ENCODE measurements at regions not wholly inside any gene's neighbourhood (a gene's known extent, or its start where the extent isn't known, plus 50 kb on each side); places are given as distances from the start of the nearest gene placed in this dataset.

DNA sequence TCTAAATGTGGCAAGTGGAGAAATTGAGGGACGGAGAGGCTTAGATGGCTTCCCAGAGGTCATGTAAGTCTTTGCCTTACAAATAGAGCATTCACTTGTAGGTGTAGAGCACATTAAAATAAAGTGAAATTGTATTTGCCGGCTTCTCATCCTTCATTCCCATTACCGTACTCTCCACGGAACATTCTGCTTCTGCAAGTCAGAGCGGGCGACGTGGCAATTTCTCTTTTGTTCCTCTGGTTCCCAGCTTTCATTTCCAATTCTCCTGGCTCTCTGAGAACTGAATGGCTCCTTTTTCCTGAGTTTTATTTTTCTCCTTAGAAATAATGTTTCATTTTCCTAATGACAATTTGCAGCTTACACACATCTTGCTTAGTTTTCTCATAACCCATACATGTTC lies 51.3 kb upstream of the PFKP start:
- CTCF ChIA-PET: no interaction called here
- Mint-ChIP-seq H3K36me3 (no peaks in the 10 kb centered on the region), H3K4me3 (no peak overlapping the region), H3K9me3 (no peaks in the 10 kb centered on the region), H3K4me1 (no peaks in the 10 kb centered on the region), H3K27me3 (peaks cover 10% of the 10 kb centered on the region), H3K27ac (no peak overlapping the region)
- DNase-seq: no peak

DNA sequence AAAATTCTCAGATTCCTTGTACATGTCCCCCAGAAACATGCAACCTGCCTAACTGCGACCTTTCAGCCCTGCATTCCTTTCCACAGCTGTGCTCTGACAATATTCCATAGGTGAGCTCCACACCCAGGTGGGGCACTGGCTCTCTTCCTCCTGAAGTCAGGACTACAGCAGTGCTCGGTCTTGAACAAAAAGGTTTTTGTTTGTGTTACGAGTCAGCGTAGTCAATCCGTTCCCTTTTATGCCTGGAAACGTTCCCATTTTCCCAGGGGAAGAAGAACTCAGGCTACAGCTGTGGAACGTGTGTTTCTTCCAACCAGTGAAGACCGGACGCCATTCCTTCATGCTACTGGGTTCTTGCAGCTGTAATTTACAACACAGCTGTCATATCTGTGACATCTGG lies 52.4 kb upstream of the PFKP start:
- H3K9me3 Mint-ChIP-seq: no peaks in the 10 kb centered on the region
- H3K36me3 Mint-ChIP-seq: no peaks in the 10 kb centered on the region
- no peak overlapping the region for H3K4me3 Mint-ChIP-seq
- H3K27ac Mint-ChIP-seq: no peak overlapping the region
- peaks cover 13% of the 10 kb centered on the region for H3K27me3 Mint-ChIP-seq
- DNase-seq: no peak
- H3K4me1 Mint-ChIP-seq: no peaks in the 10 kb centered on the region
- CTCF ChIA-PET: no interaction called here

DNA sequence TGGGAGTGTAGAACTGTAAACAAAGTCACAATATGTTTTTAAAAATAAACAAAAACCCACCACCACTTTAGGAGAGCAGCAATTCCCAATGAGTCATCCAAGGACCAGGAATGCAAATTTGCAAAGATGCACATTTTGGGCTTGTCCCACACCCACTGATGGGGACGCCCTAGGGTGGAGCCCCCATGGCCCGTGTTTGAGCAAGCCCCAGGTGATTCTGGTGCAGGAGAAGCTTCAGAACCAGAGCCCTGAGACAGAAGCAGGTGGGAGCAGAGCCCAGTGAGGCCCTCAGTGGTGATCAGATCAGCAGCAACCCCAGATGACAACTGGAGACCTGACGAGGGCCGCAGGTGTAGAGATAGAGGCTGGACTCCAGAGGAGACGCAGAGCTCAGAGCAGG lies 55.1 kb upstream of the PFKP start:
- Mint-ChIP-seq H3K27ac (no peak overlapping the region), H3K36me3 (no peaks in the 10 kb centered on the region), H3K27me3 (peaks cover 23% of the 10 kb centered on the region), H3K4me3 (no peak overlapping the region), H3K9me3 (no peaks in the 10 kb centered on the region), H3K4me1 (no peaks in the 10 kb centered on the region)
- CTCF ChIA-PET: no interaction called here
- DNase-seq: no peak

DNA sequence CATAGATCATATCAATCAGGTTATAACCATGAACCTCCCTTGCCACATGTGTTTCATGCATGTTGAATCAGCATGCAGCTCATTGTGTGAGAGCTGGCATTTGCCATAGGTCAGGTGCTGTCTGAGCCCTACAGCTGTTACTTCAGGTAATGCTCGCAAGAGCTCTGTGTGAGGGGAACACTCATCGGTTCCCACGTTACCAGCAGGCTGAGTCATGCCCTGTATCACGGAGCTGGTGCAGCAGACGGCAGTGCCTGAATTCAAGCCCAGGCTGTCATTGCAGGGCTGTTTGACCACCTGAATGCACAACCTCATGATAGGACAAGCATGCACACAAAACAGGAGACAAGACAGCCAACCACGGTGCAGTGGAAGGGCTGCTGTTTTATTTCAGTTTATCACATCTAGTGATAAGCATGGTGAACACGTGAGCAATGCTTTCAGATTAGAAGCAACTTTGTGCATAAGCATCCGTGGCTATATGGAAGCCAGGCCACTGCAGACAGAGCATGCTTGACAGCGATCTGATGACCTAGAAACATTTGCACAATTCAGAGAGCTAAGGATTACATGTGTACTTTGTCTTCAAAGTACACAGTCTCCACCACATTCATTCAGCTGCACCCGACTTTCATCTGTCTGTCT lies 56.4 kb upstream of the PFKP start:
- Mint-ChIP-seq H3K27ac (no peak overlapping the region), H3K4me1 (no peaks in the 10 kb centered on the region), H3K27me3 (peaks cover 31% of the 10 kb centered on the region), H3K36me3 (no peaks in the 10 kb centered on the region), H3K4me3 (no peak overlapping the region), H3K9me3 (no peaks in the 10 kb centered on the region)
- CTCF ChIA-PET: no interaction called here
- DNase-seq: no peak

DNA sequence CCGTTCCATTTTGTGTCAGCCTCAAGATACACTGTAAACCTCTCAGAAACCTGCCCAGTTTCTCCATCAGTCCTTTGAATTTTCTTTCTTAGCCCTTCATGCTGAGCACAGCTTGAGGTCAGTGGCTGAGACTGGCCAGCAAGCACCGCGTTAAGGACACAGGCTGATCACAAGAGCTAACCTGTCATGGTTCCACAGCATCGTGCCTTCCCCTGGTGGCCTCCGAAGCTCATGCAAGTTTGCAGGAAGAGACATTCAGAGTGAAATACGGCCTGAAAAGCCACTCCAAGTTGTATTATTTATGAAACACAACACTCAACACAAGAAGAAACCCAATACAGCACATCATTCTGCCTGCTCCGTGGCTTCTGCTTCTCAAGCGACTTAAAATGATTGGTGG lies 57.0 kb upstream of the PFKP start:
- CTCF ChIA-PET: no interaction called here
- Mint-ChIP-seq H3K4me1 (no peaks in the 10 kb centered on the region), H3K27me3 (peaks cover 31% of the 10 kb centered on the region), H3K9me3 (no peaks in the 10 kb centered on the region), H3K27ac (no peak overlapping the region), H3K4me3 (no peak overlapping the region), H3K36me3 (no peaks in the 10 kb centered on the region)
- DNase-seq: no peak

DNA sequence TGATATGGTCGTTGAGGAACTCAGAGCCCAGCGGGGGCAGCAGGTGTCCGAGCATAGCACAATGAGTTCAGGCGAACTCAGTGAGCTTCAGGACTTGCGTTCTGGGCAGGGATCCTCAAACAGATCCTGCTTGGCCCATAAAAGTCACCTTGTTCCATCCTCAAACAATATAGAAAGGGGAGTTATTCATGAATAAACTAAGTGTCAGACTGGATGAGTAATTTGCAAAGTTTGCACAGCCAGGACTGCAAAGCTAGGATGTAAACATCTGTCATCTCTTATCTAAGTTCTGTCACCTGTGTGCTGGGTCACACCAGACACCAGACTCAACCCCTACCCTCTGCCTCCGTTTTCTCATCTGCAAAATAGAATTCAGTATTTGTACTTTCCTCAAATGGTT lies 58.0 kb upstream of the PFKP start:
- DNase-seq: no peak
- Mint-ChIP-seq H3K36me3 (no peaks in the 10 kb centered on the region), H3K4me1 (no peaks in the 10 kb centered on the region), H3K4me3 (no peak overlapping the region), H3K27ac (no peak overlapping the region), H3K9me3 (no peaks in the 10 kb centered on the region), H3K27me3 (peaks cover 31% of the 10 kb centered on the region)
- CTCF ChIA-PET: no interaction called here

DNA sequence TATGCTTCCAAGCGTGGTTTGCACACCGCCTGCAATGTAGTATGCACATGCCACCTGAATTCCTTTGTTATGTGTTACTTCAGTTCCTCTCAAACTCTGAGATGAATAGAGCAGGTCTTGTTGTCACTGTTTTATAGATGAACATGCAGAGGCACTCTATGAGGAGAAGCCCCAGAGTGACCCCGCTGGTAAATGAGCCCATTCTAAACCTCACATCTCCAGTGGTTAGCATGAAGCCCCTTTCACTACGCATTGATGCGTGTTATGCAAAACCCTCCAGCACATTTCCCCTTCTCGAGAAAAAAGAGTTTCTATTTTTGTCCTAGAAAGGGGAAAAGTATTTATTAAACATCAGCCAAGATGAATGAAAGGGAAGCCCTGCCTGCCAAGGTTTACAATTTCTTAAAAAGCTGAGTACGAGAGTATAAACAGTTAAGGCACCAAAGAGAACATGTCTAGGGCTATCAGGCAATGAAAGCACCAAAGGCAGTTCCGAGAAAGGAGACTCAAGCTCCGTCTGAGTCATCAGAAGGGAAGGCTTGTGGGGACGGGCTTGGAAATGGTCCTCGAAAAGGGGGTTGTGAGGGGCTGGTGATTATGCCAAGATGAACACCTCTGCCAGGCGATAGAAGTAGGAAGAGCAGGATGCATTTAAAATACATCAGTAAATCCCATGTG lies 58.7 kb upstream of the PFKP start:
- H3K27me3 Mint-ChIP-seq: peaks cover 31% of the 10 kb centered on the region
- no peak for DNase-seq
- H3K4me3 Mint-ChIP-seq: no peak overlapping the region
- CTCF ChIA-PET: no interaction called here
- no peaks in the 10 kb centered on the region for H3K4me1 Mint-ChIP-seq
- no peaks in the 10 kb centered on the region for H3K36me3 Mint-ChIP-seq
- no peak overlapping the region for H3K27ac Mint-ChIP-seq
- H3K9me3 Mint-ChIP-seq: no peaks in the 10 kb centered on the region

DNA sequence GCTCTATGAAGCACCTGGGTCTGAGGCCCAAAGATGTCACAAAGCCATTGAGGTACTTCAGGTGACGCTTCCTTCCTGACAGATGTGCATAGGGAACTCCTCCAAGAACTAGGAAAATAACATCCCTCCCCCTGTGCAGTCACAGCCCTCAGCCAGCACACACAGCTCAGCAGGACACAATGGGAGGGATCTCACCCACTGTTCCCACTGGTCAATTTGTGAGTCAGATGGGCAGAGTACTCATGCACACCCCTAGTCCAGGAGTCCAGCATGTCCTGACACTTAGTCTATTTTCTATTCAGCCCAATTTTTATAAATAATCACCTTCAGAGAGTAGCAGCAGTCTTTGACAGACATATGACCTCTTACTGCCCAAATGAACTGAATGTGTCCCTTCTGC lies 60.7 kb upstream of the PFKP start:
- Mint-ChIP-seq H3K4me3 (no peak overlapping the region), H3K4me1 (no peaks in the 10 kb centered on the region), H3K9me3 (no peaks in the 10 kb centered on the region), H3K36me3 (no peaks in the 10 kb centered on the region), H3K27ac (no peak overlapping the region), H3K27me3 (peaks cover 24% of the 10 kb centered on the region)
- no peak for DNase-seq
- CTCF ChIA-PET: no interaction called here

DNA sequence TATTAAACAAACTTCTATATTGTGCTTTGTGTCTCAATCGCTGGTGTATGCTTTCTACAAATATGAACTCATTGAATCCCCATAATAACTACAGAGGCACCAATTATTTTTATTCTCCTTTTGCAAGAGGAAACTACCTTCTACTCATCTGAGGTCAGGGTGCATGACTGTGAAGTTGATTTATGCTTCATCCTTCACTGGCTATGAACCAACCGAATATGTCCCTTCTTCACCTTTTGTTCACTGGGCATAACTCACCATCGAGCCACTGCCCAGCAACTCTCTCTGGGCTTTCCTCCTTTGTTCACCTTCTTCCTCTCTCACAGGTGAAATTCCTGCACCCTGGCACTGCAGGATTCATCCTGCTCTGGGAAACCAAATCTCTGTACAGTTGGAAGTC lies 61.3 kb upstream of the PFKP start:
- no peaks in the 10 kb centered on the region for H3K4me1 Mint-ChIP-seq
- H3K4me3 Mint-ChIP-seq: no peak overlapping the region
- no peaks in the 10 kb centered on the region for H3K9me3 Mint-ChIP-seq
- CTCF ChIA-PET: no interaction called here
- peaks cover 24% of the 10 kb centered on the region for H3K27me3 Mint-ChIP-seq
- DNase-seq: no peak
- H3K36me3 Mint-ChIP-seq: no peaks in the 10 kb centered on the region
- H3K27ac Mint-ChIP-seq: no peak overlapping the region

DNA sequence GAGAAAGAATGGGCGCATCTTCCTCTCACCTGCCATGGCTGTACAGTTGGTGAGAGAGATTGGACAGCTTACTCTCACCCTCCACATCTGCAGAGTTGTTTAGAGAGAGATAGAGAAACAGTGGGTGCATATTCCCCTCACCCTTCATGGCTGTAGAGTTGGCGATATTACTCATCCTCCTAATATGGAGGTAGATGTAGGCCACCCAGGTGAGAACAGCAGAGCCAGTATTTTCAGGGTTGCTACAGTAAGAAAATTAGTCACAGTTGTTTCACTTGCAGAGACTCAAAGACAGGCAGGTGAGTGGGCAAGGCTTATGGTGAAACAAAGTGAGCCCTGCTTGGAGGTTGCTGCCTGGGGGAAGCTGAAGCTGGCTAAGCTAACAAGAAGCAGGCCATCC lies 65.0 kb upstream of the PFKP start:
- Mint-ChIP-seq H3K4me3 (no peak overlapping the region), H3K27me3 (peaks cover 11% of the 10 kb centered on the region), H3K36me3 (no peaks in the 10 kb centered on the region), H3K4me1 (peaks cover 3% of the 10 kb centered on the region), H3K9me3 (no peaks in the 10 kb centered on the region), H3K27ac (no peak overlapping the region)
- no peak for DNase-seq
- CTCF ChIA-PET: no interaction called here

DNA sequence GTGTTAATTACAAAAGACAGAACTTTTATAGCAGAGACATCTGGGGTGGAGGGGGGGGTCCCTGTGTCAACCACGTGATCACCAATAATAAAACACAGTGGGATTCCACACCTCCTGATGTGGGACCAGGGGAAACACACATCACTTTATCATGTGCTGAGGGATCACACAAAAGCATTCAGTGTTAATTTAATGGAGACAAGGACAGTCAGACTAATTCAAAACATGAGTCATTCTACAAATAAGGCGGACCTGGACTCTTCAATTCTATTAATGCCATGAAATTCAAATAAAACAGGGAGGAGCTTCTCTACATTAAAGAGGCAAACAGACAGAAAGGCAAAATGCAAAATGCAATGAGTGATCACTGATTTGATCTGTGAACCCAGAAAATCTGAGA lies 67.3 kb upstream of the PFKP start:
- CTCF ChIA-PET: no interaction called here
- Mint-ChIP-seq H3K36me3 (no peaks in the 10 kb centered on the region), H3K27ac (no peak overlapping the region), H3K27me3 (peaks cover 4% of the 10 kb centered on the region), H3K4me1 (peaks cover 3% of the 10 kb centered on the region), H3K4me3 (no peak overlapping the region), H3K9me3 (no peaks in the 10 kb centered on the region)
- DNase-seq: no peak

DNA sequence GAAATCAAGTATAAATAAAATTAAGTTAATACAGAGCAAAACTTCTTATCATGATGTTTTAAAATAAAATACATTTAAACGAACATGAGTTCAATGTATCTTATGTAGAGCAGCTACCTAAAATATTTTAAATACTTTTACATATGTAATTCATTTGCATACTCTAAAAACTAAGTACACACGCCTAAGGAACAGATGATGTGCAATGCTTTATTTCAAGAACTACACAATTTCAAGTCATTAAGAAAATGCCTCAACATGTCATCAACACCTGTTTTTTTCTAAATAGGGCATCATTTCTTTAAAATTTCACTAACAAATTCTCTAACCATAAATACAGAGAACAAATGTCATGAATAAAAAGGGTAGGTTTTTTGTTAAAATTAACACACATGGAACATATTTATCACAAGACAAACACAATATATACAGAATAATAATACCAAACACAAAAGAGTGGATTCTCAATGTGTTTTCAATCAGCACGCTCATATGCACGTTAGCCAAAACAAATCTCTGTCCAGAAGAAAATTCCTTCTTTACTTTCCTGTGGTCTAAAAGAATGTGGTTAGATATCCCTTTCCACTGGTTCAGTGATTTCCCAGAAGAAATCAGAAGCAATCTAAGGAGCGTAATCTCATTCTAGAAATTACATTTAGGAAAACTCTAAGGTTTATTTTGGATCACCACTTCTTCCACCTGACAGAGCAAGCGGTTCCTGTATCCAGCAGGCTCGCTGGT lies 73.0 kb upstream of the PFKP start:
- DNase-seq: no peak
- H3K4me1 Mint-ChIP-seq: no peaks in the 10 kb centered on the region
- H3K27ac Mint-ChIP-seq: no peak overlapping the region

DNA sequence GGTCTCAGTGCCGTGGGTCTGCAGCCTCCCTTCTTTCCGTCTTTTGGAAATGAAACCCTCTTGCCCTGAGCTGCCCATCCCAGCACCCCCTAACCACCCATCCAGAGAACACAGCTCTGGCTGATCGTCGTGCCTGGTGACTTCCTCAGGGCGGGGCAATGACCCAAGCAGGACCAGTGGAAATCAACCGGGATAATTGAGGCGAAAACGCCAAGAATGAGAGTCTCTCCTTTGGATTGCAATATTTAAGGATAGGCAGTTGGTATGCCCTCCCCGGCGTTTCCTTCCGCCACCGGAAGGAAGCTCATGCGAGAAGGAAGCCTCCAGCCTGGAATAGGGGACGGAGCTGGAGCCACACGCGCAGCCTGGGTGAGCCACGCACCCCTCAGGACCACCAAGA lies 73.7 kb upstream of the PFKP start:
- no peaks in the 10 kb centered on the region for H3K4me1 Mint-ChIP-seq
- CTCF ChIA-PET: no interaction called here
- H3K27me3 Mint-ChIP-seq: peaks cover 20% of the 10 kb centered on the region
- H3K27ac Mint-ChIP-seq: no peak overlapping the region
- H3K9me3 Mint-ChIP-seq: peaks cover 1% of the 10 kb centered on the region
- no peaks in the 10 kb centered on the region for H3K36me3 Mint-ChIP-seq
- no peak overlapping the region for H3K4me3 Mint-ChIP-seq
- no peak for DNase-seq

More for the DNA sequence above, 73.0 kb upstream of the PFKP start:
- Mint-ChIP-seq H3K4me3 (no peak overlapping the region), H3K36me3 (no peaks in the 10 kb centered on the region), H3K27me3 (peaks cover 13% of the 10 kb centered on the region), H3K9me3 (no peaks in the 10 kb centered on the region)
- CTCF ChIA-PET: no interaction called here

DNA sequence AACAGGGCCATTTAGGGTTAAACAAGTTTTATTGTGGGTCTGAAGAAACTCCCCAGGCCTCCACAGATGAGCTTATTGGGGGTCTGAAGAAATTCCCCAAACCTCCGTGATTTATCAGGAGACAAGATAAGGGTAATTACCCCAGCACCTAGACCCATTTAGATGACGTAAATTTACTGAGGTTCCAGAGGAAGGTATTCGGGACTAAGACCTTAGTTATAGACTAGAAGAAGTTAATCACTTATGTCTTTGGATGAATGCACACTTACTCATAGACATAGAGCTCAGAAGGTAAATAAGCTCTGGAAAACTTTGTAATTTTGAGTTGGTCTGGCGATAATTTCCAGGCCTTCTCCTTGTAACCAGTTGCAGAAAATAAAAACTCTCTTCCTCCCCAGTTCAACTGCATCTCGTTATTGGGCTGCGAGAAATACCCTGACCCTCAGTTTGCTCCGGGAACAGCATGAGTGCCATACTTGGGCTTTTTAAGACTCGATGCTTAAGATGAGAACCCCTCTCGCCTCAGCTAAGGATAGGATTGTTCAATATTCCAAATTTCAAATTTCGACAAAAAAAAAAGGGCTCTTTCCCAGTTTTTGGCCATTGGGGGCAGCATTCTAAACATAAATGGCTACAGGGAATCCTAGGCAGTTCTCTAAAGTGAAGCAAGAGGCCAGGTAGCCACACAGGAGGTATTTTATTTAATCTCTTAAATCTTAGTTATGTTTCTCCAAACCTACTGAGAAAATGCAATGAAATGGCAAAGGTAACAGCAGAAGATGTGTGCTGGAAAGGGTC lies 74.7 kb upstream of the PFKP start:
- Mint-ChIP-seq H3K4me1 (no peaks in the 10 kb centered on the region), H3K4me3 (no peak overlapping the region), H3K27ac (no peak overlapping the region), H3K27me3 (peaks cover 28% of the 10 kb centered on the region), H3K36me3 (no peaks in the 10 kb centered on the region), H3K9me3 (peaks cover 2% of the 10 kb centered on the region)
- CTCF ChIA-PET: no interaction called here
- DNase-seq: no peak

DNA sequence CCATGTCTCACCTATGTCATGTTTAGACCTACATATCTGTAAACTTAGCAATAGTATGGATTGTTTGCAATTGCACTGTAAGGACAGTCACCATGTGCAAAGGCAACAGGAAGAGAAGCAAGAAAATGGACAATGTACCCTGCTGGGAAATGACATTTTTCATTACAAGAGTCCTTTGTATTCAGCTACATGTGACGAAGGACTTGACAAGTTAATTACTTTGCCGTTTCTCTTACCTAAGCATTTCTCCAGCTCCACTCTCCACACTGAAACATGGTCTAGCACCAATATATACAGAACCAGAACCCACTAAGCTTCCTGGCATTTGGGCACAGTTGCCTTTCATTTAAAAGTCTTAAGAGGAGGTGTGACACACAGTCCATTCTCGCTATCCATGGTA lies 76.6 kb upstream of the PFKP start:
- no peak overlapping the region for H3K4me3 Mint-ChIP-seq
- peaks cover 2% of the 10 kb centered on the region for H3K9me3 Mint-ChIP-seq
- no peaks in the 10 kb centered on the region for H3K36me3 Mint-ChIP-seq
- no peak for DNase-seq
- peaks cover 42% of the 10 kb centered on the region for H3K27me3 Mint-ChIP-seq
- H3K4me1 Mint-ChIP-seq: no peaks in the 10 kb centered on the region
- CTCF ChIA-PET: no interaction called here
- no peak overlapping the region for H3K27ac Mint-ChIP-seq

Data from activated naive CD4-positive, alpha-beta T cell treated with anti-CD3 and anti-CD28 coated beads, Interleukin-2, amount 10 ng/mL, durations not matched to agents 7 days and 5 days (primary cell).